GM13976 (cell line): ENCODE measurements at regions not wholly inside any gene's neighbourhood (a gene's known extent, or its start where the extent isn't known, plus 50 kb on each side); places are given as distances from the start of the nearest gene placed in this dataset.
"Not testable (repeated sequence)": the region's sequence is repeated elsewhere in the genome, so short reads cannot be mapped to it uniquely, and the experiment has no call there.

Experiments
- DNase-seq: peaks from one replicate; pipeline ENCODE4 v3.0.0; 2012; ENCODE audit warnings: low spot score
- in situ Hi-C: fragments of 300-500 bp; cut with MboI; formaldehyde crosslinking; loops from one replicate; pipeline ENCODE4 v1.12.0; 2022; ENCODE audit warnings: low sequenced_read_pairs, mixed read lengths, inconsistent platforms; ENCODE audit not compliant: unreplicated experiment
- TF ChIP-seq, protein P1 (sequence below): IDR thresholded peaks from 2 replicates; pipeline ENCODE4 v1.5.1; 2012; ENCODE audit warnings: borderline replicate concordance, mild to moderate bottlenecking; ENCODE audit not compliant: insufficient read depth; ENCODE audit errors: extremely low read depth, missing control alignments, control extremely low read depth

DNA sequence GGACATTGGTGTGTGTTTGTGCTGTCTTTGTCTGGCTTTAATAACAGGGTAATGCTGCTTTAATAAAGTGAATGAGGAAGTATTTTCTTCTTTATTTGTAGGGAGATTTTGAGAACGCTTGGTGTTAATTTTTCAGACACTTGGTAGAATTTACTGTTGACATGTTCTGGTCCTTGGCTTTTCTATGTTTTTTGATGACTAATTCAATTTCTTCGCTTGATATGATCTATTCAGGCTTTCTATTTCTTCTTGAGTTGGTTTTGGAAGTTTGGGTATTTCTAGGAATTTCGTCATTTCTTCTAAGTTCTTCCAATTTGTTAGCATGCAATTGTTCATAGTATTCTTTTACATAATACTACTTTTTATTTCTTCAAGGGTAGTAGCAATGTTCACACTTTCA lies 167.8 kb downstream of the TTC6 start:
- in situ Hi-C loops, result no loop called here
- DNase-seq, result no peak
- TF ChIP-seq, protein P1, sequence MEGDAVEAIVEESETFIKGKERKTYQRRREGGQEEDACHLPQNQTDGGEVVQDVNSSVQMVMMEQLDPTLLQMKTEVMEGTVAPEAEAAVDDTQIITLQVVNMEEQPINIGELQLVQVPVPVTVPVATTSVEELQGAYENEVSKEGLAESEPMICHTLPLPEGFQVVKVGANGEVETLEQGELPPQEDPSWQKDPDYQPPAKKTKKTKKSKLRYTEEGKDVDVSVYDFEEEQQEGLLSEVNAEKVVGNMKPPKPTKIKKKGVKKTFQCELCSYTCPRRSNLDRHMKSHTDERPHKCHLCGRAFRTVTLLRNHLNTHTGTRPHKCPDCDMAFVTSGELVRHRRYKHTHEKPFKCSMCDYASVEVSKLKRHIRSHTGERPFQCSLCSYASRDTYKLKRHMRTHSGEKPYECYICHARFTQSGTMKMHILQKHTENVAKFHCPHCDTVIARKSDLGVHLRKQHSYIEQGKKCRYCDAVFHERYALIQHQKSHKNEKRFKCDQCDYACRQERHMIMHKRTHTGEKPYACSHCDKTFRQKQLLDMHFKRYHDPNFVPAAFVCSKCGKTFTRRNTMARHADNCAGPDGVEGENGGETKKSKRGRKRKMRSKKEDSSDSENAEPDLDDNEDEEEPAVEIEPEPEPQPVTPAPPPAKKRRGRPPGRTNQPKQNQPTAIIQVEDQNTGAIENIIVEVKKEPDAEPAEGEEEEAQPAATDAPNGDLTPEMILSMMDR, result no peak

DNA sequence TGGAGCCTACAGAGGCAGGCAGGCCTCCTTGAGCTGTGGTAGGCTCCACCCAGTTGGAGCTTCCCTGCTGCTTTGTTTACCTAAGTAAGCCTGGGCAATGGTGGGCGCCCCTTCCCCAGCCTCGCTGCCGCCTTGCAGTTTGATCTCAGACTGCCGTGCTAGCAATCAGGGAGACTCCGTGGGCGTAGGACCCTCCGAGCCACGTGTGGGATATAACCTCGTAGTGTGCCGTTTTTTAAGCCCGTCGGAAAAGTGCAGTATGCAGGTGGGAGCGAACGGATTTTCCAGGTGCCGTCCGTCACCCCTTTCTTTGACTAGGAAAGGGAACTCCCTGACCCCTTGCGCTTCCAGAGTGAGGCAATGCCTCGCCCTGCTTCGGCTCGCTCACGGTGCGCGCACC lies 176.9 kb downstream of the TTC6 start:
- DNase-seq, in situ Hi-C loops: not testable (repeated sequence)

DNA sequence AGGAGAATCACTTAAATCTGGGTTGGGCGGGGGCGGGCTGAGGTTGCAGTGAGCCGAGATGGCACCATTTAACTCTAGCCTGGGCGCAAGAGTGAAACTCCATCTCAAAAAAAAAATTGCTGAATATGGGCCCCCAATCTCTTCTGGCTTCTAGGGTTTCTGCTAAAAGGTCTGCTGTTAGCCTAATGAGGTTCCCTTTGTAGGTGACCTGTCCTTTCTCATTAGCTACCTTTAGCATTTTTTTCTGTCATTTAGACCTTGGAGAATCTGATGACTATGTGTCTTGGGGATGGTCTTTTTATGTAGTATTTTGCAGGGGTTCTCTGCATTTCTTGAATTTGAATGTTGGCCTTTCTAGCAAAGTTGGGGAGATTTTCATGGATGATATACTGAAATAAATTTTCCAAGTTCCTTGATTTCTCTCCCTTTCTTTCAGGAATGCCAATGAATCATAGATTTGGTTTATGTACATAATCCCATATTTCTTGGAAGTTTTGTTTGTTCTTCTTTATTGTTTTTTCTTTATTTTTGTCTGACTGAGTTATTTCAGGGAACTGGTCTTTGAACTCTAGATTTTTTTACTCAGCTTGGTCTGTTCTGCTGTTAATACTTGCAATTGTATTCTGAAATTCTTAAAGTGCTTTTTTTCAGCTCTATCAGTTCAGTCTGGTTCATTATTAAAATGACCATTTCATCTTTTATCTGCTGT lies 181.5 kb downstream of the TTC6 start:
- DNase-seq, result no peak
- in situ Hi-C loops, result no loop called here
- TF ChIP-seq, protein P1, result no peak

DNA sequence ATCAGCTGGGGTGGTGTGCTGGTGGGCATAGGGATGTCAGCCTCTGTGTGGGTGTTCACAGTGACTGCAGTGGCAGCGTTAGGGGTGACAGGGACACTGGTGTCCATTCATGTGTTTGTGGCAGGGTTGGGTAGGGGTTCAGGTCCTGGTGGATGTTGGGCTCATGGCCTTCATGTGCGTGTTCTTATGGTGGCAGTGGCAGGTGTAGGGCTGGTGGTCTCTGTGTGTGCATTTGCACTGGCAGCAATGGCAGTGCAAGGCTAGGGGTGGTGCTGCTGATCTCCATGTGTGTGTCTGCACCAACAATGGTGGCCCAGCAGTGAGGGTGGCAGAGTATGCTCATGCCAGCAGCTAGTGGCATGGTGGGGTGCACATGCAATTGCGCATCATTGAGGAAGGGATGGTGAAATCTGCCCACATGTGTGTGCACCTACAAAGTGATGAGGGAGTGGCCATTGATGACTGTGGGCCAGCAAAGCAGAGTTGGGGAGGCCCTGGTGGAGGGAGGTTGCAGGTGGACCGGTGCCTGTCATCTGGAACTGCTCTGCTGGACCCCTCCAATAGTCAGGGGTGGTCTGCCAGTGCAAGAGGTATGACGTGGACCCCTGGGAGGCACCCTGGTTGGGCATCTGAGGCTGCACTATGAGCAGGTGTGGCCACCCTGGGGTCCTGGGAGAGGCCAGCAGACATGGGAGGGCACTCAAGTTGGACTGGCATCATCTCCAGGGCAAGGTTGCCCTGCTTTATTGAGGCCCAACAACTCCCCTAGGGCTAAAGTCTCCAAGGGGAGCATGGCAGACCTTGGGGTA lies 182.9 kb downstream of the TTC6 start:
- TF ChIP-seq, protein P1, result no peak
- no peak for DNase-seq
- in situ Hi-C loops, result no loop called here

DNA sequence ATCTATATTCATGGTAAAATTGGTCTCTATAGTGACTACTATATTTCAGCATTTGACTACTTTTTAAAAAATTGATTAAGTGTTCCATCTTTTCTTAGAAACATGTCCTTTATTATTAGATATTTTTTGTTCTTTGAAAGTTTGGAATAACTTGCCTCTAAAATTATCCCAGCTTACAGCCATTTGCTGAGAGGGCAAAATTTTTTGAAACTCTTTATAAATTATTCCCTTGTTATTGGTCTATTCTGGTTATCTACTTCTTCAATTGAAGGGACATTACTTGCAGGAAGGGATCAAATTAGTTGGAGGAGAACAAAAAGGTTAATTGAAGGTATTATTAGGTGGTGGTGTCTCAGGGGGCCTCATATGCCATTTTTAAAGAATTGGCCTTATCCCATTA lies 184.1 kb downstream of the TTC6 start:
- in situ Hi-C loops, result no loop called here
- TF ChIP-seq, protein P1, result no peak
- DNase-seq, result no peak

DNA sequence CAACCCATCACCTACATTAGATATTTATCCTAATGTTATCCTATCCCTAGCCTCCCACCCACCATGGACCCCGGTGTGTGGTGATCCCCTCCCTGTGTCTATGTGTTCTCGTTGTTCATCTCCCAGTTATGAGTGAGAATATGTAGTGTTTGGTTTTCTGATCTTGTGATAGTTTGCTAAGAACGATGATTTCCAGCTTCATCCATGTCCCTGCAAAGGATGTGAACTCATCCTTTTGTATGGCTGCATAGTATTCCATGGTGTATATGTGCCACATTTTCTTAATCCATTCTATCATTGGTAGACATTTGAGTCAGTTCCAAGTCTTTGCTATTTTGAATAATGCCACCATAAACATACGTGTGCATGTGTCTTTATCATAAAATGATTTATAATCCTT lies 185.3 kb downstream of the TTC6 start:
- in situ Hi-C loops, result not testable (repeated sequence)

DNA sequence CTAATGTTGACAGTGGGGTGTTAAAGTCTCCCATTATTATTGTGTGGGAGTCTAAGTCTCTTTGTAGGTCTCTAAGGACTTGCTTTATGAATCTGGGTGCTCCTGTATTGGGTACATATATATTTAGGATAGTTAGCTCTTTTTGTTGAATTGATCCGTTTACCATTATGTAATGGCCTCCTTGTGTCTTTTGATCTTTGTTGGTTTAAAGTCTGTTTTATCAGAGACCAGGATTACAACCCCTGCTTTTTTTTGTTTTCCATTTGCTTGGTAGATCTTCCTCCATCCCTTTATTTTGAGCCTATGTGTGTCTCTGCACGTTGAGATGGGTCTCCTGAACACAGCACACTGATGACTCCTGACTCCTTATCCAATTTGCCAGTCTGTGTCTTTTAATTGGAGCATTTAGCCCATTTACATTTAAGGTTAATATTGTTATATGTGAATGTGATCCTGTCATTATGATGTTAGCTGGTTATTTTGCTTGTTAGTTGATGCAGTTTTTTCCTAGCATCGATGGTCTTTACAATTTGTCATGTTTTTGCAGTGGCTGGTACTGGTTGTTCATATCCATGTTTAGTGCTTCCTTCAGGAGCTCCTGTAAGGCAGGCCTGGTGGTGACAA lies 188.9 kb downstream of the TTC6 start:
- in situ Hi-C loops, result not testable (repeated sequence)

More for the DNA sequence above, 185.3 kb downstream of the TTC6 start:
- DNase-seq, result not testable (repeated sequence)

DNA sequence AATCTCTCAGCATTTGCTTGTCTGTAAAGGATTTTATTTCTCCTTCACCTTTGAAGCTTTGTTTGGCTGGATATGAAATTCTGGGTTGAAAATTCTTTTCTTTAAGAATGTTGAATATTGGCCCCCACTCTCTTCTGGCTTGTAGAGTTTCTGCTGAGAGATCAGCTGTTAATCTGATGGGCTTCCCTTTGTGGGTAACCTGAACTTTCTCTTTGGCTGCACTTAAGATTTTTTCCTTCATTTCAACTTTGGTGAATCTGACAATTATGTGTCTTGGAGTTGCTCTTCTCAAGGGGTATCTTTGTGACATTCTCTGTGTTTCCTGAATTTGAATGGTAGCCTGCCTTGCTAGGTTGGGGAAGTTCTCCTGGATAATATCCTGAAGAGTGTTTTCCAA lies 189.4 kb downstream of the TTC6 start:
- in situ Hi-C loops, DNase-seq: not testable (repeated sequence)

More for the DNA sequence above, 188.9 kb downstream of the TTC6 start:
- not testable (repeated sequence) for DNase-seq

DNA sequence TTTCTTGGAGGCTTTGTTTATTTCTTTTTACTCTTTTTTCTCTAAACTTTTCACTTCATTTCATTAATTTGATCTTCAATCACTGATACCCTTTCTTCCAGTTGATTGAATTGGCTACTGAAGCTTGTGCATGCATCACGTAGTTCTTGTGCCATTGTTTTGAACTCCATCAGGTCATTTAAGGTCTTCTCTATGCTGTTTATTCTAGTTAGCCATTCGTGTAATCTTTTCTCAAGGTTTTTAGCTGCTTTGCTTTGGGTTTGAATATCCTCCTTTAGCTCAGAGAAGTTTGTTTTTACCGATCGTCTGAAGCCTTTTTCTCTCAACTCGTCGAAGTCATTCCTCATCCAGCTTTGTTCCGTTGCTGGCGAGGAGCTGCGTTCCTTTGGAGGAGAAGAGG lies 189.9 kb downstream of the TTC6 start:
- in situ Hi-C loops, DNase-seq: not testable (repeated sequence)

DNA sequence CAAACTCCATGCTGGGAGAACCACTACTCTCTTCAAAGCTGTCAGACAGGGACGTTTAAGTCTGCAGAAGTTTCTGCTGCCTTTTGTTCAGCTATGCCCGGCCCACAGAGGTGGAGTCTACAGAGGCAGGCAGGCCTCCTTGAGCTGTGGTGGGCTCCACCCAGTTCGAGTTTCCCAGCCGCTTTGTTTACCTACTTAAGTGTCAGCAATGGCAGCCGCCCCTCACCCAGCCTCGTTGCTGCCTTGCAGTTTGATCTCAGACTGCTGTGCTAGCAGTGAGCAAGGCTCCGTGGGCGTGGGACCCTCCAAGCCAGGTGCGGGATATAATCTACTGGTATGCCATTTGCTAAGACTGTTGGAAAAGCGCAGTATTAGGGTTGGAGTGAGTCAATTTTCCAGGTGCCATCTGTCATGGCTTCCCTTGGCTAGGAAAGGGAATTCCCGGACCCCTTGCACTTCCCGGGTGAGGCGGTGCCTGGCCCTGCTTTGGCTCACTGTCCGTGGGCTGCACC lies 190.7 kb downstream of the TTC6 start:
- in situ Hi-C loops, DNase-seq: not testable (repeated sequence)
